ENCODE measurements at regions not wholly inside any gene's neighbourhood (a gene's known extent, or its start where the extent isn't known, plus 50 kb on each side); places are given as distances from the start of the nearest gene placed in this dataset.
"Not testable (repeated sequence)": the region's sequence is repeated elsewhere in the genome, so short reads cannot be mapped to it uniquely, and the experiment has no call there.

GRCh38 chr2:210861038-210861665 is 304.8 kb downstream of the CPS1 start:
- DNase-seq = no peak

GRCh38 chr2:210862283-210863065 is 306.1 kb downstream of the CPS1 start:
- no peak for DNase-seq

GRCh38 chr2:210863283-210863682 is 306.9 kb downstream of the CPS1 start:
- no peak for DNase-seq

GRCh38 chr2:210871566-210871965 is 315.2 kb downstream of the CPS1 start:
- DNase-seq = not testable (repeated sequence)

- DNase-seq = no peak
These were observed 317.2 kb downstream of the CPS1 start for GRCh38 chr2:210873631-210874030.

GRCh38 chr2:210884227-210884626 is 327.8 kb downstream of the CPS1 start:
- DNase-seq = no peak

- no peak for DNase-seq
These were observed 331.6 kb downstream of the CPS1 start for GRCh38 chr2:210888035-210888434.

GRCh38 chr2:210895132-210895531 is 338.7 kb downstream of the CPS1 start:
- no peak for DNase-seq

- no peak for DNase-seq
These were observed 342.7 kb downstream of the CPS1 start for GRCh38 chr2:210899131-210899530.

- DNase-seq = no peak
These were observed 344.9 kb downstream of the CPS1 start for GRCh38 chr2:210901326-210901725.

- DNase-seq = no peak
These were observed 356.4 kb downstream of the CPS1 start for GRCh38 chr2:210912779-210913178.

GRCh38 chr2:210913461-210913860 is 357.1 kb downstream of the CPS1 start:
- DNase-seq = no peak

- DNase-seq = no peak
These were observed 359.5 kb downstream of the CPS1 start for GRCh38 chr2:210915912-210916311.

GRCh38 chr2:210917465-210917864 is 361.1 kb downstream of the CPS1 start:
- no peak for DNase-seq

GRCh38 chr2:210919128-210919527 is 362.7 kb downstream of the CPS1 start:
- no peak for DNase-seq

- no peak for DNase-seq
These were observed 366.0 kb downstream of the CPS1 start for GRCh38 chr2:210922419-210922818.

- DNase-seq = no peak
These were observed 372.3 kb downstream of the CPS1 start for GRCh38 chr2:210928714-210929113.

- no peak for DNase-seq
These were observed 381.8 kb downstream of the CPS1 start for GRCh38 chr2:210938228-210938627.

- DNase-seq = no peak
These were observed 390.0 kb downstream of the CPS1 start for GRCh38 chr2:210946395-210946794.

GRCh38 chr2:210950434-210951060 is 394.1 kb downstream of the CPS1 start:
- DNase-seq = not testable (repeated sequence)

- DNase-seq = no peak
These were observed 398.0 kb downstream of the CPS1 start for GRCh38 chr2:210954386-210954907.

GRCh38 chr2:210955591-210955990 is 399.2 kb downstream of the CPS1 start:
- DNase-seq = no peak

GRCh38 chr2:210956101-210956500 is 399.7 kb downstream of the CPS1 start:
- DNase-seq = no peak

GRCh38 chr2:210961249-210961648 is 404.9 kb downstream of the CPS1 start:
- DNase-seq = no peak

Measured in NCI-H187 (cell line).